ENCODE measurements at regions not wholly inside any gene's neighbourhood (a gene's known extent, or its start where the extent isn't known, plus 50 kb on each side); places are given as distances from the start of the nearest gene placed in this dataset.

GRCh38 chr13:38012096-38012495, 142.5 kb upstream of the TRPC4 start:
- no peak overlapping the region for H3K27ac ChIP-seq
- TF ChIP-seq, protein P1, sequence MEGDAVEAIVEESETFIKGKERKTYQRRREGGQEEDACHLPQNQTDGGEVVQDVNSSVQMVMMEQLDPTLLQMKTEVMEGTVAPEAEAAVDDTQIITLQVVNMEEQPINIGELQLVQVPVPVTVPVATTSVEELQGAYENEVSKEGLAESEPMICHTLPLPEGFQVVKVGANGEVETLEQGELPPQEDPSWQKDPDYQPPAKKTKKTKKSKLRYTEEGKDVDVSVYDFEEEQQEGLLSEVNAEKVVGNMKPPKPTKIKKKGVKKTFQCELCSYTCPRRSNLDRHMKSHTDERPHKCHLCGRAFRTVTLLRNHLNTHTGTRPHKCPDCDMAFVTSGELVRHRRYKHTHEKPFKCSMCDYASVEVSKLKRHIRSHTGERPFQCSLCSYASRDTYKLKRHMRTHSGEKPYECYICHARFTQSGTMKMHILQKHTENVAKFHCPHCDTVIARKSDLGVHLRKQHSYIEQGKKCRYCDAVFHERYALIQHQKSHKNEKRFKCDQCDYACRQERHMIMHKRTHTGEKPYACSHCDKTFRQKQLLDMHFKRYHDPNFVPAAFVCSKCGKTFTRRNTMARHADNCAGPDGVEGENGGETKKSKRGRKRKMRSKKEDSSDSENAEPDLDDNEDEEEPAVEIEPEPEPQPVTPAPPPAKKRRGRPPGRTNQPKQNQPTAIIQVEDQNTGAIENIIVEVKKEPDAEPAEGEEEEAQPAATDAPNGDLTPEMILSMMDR (conservative IDR thresholded peaks at IDR 0.05): no peak

GRCh38 chr13:38008636-38009035, 139.1 kb upstream of the TRPC4 start:
- TF ChIP-seq, protein P1 (conservative IDR thresholded peaks at IDR 0.05): no peak
- peak overlapping the region; percentile 14; the same call in 1 of the 2 replicates for H3K27ac ChIP-seq

- TF ChIP-seq, protein P1 (conservative IDR thresholded peaks at IDR 0.05): no peak
- H3K27ac ChIP-seq: peak overlapping the region; percentile 65
Observed at GRCh38 chr13:38002606-38003005, 133.0 kb upstream of the TRPC4 start.

DNA sequence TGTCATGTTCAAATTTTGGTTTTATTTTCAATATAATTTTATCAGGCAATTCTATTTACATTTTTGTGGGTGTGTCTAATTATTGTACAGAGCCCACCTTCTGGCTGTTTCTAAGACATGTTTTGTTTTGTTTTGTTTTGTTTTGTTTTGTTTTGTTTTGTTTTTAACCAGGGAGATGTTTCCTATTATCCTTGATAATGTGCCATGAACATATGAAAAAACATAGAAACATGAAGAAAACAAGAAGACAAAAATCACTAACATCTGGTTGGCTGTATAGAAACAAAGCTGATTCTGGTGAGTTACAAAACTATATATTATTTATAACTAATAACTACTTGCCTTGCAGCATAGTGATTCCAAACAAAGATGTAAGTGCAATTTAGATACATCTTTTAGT, 128.1 kb upstream of the TRPC4 start:
- TF ChIP-seq, protein P1 (conservative IDR thresholded peaks at IDR 0.05): no peak

DNA sequence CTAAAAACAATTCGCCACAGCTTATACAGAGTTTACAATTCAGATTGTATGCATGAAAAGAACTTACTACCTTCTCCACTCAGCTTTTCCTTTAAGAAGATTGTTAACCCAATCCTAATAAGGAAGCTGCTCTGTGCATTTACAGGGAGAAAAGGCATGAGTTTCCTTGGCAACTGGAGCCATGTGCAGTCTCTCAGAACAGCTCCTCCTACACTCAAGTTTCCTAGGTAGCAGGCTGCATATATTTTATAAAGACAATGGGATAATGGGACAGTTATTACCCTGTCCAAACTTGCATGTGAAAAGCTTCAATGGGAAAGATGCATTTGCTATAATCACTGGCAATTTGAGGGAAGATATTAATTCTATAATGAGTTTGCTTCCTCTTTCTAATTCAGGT, 125.5 kb upstream of the TRPC4 start:
- TF ChIP-seq, protein P1 (conservative IDR thresholded peaks at IDR 0.05): no peak
- no peak overlapping the region for H3K27ac ChIP-seq

More for the DNA sequence above, 128.1 kb upstream of the TRPC4 start:
- no peak overlapping the region for H3K27ac ChIP-seq

DNA sequence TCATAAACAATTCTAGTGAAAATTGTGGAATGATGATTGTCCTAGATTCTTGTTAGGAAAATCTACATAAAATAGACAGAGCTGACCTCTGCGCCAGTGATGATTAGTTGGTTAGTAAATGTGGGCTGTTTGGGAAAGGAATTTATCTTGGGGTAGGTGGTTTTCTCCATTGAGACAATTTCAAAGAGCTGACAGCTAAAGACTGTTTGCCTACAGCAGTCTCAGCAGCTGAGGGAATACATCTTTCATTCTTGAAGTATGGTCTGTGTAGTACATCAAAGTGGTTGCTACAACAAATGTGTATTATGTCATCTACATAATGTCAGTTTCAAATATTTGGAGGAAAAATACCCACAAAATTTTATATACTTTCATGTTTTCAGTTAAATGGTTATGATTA, 117.2 kb upstream of the TRPC4 start:
- no peak overlapping the region for H3K27ac ChIP-seq
- TF ChIP-seq, protein P1 (conservative IDR thresholded peaks at IDR 0.05): no peak

GRCh38 chr13:37985281-37985680, 115.7 kb upstream of the TRPC4 start:
- TF ChIP-seq, protein P1 (conservative IDR thresholded peaks at IDR 0.05): no peak
- H3K27ac ChIP-seq: no peak overlapping the region
